Panc1 (cell line): ENCODE measurements at regions not wholly inside any gene's neighbourhood (a gene's known extent, or its start where the extent isn't known, plus 50 kb on each side); places are given as distances from the start of the nearest gene placed in this dataset.

ENCODE experiments used
- SIN3A ChIP-seq: IDR thresholded peaks from 2 replicates; pipeline ENCODE4 v1.6.1; 2012; ENCODE audit warnings: low read depth, mild to moderate bottlenecking, low read length, moderate library complexity, borderline replicate concordance; ENCODE audit not compliant: insufficient read depth
- TF ChIP-seq, protein P1 (sequence below): fragments of 450-650 bp; IDR thresholded peaks from 2 replicates; pipeline ENCODE4 v1.5.1; 2017; ENCODE audit warnings: mild to moderate bottlenecking

DNA sequence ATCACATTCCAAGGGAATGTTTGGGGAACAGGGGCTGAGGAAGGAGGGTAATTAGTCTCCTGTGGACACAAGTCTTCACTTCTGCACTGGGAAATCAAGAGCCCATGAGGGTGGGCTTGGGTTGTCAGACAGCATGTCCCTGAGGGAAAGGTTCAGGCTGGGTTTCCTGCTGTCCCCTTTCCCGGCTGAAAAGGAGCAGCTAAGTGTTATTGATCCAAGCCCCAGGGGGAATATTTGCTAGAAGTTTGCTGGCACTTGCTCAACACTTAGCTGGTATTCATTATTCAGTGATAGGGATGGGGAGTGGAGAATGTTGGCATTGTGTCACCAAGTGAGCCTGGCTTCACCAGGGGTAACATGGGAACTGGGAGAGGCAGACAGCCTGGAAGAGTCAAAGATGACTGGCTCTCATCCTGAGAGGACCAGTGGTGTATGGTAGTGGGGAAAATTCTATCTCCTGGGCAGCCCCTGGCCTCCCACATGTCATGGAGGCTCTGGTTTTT, 344.4 kb upstream of the PODXL start:
- TF ChIP-seq, protein P1, sequence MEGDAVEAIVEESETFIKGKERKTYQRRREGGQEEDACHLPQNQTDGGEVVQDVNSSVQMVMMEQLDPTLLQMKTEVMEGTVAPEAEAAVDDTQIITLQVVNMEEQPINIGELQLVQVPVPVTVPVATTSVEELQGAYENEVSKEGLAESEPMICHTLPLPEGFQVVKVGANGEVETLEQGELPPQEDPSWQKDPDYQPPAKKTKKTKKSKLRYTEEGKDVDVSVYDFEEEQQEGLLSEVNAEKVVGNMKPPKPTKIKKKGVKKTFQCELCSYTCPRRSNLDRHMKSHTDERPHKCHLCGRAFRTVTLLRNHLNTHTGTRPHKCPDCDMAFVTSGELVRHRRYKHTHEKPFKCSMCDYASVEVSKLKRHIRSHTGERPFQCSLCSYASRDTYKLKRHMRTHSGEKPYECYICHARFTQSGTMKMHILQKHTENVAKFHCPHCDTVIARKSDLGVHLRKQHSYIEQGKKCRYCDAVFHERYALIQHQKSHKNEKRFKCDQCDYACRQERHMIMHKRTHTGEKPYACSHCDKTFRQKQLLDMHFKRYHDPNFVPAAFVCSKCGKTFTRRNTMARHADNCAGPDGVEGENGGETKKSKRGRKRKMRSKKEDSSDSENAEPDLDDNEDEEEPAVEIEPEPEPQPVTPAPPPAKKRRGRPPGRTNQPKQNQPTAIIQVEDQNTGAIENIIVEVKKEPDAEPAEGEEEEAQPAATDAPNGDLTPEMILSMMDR = no peak
- no peak for TF ChIP-seq SIN3A
